Fibroblast of the aortic adventitia (primary cell): ENCODE measurements at regions not wholly inside any gene's neighbourhood (a gene's known extent, or its start where the extent isn't known, plus 50 kb on each side); places are given as distances from the start of the nearest gene placed in this dataset.

Source experiments
- DNase-seq: peaks from one replicate; pipeline ENCODE4 v3.0.0-alpha.2; 2010; ENCODE audit warnings: low read depth
- H3K4me3 ChIP-seq: 2 replicates; pipeline ENCODE4 v1.5.1; 2011; ENCODE audit warnings: low read depth, mild to moderate bottlenecking, control low read depth, low read length, moderate library complexity
- TF ChIP-seq, protein P1 (sequence below): IDR thresholded peaks from 2 replicates; pipeline ENCODE4 v1.5.1; 2011; ENCODE audit warnings: mild to moderate bottlenecking, low read length, control low read depth, inconsistent platforms; ENCODE audit not compliant: insufficient read depth

DNA sequence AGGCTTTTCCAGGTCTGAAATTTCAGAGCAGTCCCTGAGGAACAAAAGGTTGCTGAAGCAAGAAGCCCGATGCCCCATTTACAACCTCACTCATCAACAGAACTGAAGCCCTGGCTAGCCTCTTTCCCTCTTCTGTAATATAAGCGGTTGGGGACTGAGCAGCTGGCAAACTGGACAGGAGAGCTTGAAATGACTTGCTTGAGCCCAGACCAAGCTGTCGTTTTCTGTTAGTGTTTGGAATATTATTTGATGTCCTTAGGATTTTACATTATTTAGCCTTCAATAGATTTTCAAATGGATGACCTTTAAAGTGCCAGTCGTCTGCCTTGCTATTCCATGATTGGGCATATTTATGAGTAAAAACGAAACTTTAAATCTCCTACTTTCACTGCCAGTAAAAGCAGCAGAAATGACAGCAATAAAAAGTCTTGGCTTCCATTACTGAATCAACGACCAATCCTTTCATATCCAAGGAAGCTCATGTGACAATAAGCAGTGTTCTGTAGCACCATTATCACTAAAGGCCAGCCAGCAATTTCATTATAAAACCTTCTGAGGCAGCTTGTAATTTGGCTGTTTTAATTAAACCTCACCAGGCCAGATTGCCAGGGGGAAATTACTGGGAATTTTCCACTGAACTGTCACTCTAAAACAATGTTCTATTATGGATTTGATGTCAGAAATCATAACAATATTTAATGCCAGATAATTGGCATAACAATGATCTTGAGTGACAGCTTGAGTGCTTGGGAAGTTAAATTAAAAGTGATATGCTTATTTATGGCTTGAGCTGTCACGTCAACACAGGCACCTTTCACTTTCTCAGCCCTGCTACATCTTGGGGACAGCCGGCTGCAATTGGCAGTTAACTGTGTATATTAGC lies 85.9 kb downstream of the LSMEM1 start:
- DNase-seq, result no peak
- no peak overlapping the region for H3K4me3 ChIP-seq

DNA sequence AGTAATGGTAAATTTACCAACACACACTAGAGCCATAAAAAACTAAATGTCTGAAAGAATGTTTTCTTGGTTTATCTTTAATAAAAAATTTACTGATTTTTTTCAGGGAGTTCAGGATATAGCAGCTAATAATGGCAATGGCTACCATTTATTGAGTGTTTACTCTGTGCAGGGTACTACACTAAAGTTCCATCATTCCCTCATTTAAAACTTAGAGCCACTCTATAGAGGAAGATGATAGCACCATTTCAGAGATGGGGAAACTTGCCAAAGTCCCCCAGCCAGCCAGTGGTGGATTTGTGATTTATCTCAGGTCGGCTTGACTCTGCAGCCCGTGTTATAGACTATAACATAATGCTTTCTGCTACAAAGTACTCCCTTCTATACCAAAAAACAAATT lies 86.6 kb downstream of the LSMEM1 start:
- no peak for DNase-seq
- no peak overlapping the region for H3K4me3 ChIP-seq
- TF ChIP-seq, protein P1, sequence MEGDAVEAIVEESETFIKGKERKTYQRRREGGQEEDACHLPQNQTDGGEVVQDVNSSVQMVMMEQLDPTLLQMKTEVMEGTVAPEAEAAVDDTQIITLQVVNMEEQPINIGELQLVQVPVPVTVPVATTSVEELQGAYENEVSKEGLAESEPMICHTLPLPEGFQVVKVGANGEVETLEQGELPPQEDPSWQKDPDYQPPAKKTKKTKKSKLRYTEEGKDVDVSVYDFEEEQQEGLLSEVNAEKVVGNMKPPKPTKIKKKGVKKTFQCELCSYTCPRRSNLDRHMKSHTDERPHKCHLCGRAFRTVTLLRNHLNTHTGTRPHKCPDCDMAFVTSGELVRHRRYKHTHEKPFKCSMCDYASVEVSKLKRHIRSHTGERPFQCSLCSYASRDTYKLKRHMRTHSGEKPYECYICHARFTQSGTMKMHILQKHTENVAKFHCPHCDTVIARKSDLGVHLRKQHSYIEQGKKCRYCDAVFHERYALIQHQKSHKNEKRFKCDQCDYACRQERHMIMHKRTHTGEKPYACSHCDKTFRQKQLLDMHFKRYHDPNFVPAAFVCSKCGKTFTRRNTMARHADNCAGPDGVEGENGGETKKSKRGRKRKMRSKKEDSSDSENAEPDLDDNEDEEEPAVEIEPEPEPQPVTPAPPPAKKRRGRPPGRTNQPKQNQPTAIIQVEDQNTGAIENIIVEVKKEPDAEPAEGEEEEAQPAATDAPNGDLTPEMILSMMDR, result no peak

More for the DNA sequence above, 85.9 kb downstream of the LSMEM1 start:
- TF ChIP-seq, protein P1, result no peak

DNA sequence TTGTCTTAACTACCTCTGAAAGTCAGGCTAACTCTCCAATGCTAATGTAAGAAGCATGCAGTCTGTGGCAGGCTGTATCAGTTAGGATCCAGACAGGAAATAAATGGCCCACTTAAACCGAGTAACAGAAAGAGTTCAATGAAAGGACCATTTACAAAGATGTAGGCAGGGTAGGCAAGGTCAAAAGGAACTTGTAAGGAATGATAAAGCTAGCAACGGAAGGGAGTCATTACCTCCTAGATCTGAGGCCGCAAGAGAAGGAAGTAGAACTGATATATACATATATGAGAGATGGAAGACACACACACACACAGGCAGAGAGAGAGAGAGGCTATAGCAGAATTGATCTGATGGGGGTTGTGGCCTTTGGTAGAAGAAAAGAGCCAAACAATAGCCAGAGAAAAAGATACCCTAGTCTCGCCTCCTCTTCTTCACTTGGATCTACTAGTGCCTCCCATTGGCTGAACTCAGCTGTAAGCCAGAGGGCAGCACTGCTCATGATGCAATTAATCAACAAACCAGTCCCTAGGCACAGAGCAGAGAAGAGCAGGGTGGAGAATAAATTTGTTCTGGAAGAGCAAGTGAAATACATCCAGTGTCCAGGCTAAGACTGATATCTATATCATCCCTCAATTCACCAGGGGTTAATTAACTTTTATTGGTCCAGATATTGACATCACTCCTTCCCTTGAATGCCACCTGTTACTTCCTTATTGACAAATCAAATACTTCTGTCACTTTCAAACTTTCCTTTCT lies 91.2 kb downstream of the LSMEM1 start:
- H3K4me3 ChIP-seq, result no peak overlapping the region
- TF ChIP-seq, protein P1, result no peak
- DNase-seq, result no peak

DNA sequence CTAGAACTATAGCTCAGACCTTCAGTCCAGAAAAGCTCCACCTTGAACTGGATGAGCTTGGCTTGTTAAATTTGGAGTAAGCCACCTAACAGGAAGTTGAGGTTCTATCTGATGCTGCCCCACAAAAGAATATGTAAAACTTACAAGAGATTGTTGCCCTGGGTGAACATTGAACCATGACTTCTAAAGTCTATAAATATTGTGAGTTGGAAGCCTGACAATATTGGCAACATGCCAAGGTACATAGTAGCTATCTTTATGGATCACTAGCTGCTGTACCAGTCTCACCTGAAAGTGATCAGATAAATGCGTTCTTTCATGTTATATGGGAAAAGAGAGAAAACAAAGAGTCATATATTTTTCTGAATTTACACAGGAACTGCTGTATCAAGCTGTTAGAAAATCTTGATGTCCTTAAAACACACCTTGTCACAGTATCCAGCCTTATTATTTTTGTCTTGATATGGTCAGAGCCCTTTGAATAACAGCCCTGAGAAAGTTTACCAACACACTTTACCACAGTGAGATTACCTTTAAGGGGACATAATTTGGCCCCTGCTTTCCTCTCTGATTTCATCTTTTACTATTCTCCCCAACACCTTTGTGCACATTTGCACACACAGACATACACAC lies 92.0 kb downstream of the LSMEM1 start:
- DNase-seq, result no peak
- no peak overlapping the region for H3K4me3 ChIP-seq
- TF ChIP-seq, protein P1, result no peak

DNA sequence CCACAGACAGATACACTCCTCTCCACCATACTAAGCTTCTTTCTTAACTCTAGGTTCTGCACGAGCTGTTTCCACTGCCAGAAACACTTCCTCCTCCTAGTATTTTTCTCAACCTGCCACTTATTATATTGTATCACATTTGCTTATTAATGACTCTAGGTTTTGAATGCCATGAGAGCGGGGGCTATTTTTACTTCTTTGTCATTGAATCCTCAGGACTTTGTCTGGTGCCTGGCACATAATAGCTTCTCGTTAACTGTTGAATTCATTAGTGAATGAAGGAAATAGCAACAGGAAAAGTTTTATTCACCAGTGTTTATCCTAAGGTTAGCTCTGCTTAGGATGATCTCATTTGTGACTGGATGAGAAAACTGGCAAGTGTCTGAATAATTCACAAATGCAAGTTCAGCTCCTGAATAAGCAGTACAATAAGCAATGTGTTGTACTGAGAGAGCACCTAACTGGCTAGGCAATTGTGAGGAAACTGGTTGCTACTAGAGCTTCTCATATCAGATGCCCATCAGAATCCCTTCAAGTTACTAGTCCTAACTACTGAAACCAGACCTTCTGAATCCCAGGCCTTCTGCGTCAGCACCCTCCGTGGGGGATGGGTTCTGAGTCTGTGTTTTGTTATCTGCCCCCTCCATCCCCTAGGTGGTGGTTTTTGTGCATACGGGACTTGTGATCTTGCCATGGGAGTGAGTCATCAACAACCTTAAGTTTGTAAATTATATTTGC lies 92.7 kb downstream of the LSMEM1 start:
- peak; percentile 4 for DNase-seq
- TF ChIP-seq, protein P1, result no peak
- H3K4me3 ChIP-seq, result no peak overlapping the region

DNA sequence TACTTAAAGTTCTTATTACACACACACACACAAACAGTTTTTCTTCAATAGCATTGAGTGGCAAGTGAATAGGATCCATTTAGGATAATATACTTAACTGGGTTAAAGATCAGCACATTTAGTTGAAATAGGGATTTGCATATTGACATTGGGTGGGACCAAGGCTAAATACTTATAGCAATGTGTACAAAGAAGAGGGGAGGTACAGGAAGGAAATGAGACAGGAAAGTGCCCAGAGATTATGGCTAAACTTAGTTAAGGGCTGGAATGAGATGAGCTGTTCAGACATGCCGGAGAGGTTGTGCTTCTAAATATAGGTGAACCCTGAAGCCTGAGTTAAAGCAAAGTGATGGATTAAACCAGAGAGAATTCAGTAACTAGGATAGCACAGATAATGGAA lies 95.1 kb downstream of the LSMEM1 start:
- DNase-seq, result no peak
- TF ChIP-seq, protein P1, result no peak

More for the DNA sequence above, 95.1 kb downstream of the LSMEM1 start:
- H3K4me3 ChIP-seq, result no peak overlapping the region
